ENCODE measurements at regions not wholly inside any gene's neighbourhood (a gene's known extent, or its start where the extent isn't known, plus 50 kb on each side); places are given as distances from the start of the nearest gene placed in this dataset.

- Mint-ChIP-seq H3K36me3 (no peaks in the 10 kb centered on the region), H3K27me3 (no peaks in the 10 kb centered on the region), H3K4me3 (no peak overlapping the region), H3K4me1 (no peaks in the 10 kb centered on the region), H3K27ac (no peak overlapping the region), H3K9me3 (peaks cover 3 to 8% (median 7%) of the 10 kb centered on the region in 3 donors)
- no peak for DNase-seq
- POLR2A ChIA-PET, result no interaction called here
- no peaks in the 10 kb centered on the region for H3K36me3 ChIP-seq (ENCODE audit: control insufficient read depth in 2 of 2, extremely low read depth in 1 of 2, insufficient read depth in 1 of 2, low read length in 1 of 2)
- WGBS (ENCODE audit: insufficient coverage), result no CpG with 5 or more reads among the region's 2 CpGs
- ATAC-seq (replicated peaks in 1 of 4), result no peak
- CTCF ChIA-PET, result no interaction called here
- no peak overlapping the region for H3K27ac ChIP-seq (ENCODE audit: low read length)
- no peaks in the 10 kb centered on the region for H3K9me3 ChIP-seq
- no peaks in the 10 kb centered on the region for H3K4me1 ChIP-seq (ENCODE audit: control insufficient read depth in 1 of 2, extremely low read depth in 1 of 2, insufficient read depth in 2 of 2, low read length in 2 of 2)
- H3K4me3 ChIP-seq (ENCODE audit: control insufficient read depth in 1 of 2, extremely low read depth in 1 of 2, low read length in 1 of 2), result no peak overlapping the region
- H3K27me3 ChIP-seq (replicated peaks in 1 of 2; ENCODE audit: control insufficient read depth in 2 of 2, extremely low read depth in 1 of 2, insufficient read depth in 2 of 2, low read length in 1 of 2), result no peaks in the 10 kb centered on the region
Measured at GRCh38 chr9:118395415-118395814, 691.2 kb downstream of the TLR4 start.

GRCh38 chr9:118401546-118401945 is 697.3 kb downstream of the TLR4 start:
- no peak for DNase-seq
- Mint-ChIP-seq H3K27ac (no peak overlapping the region), H3K4me1 (no peaks in the 10 kb centered on the region), H3K9me3 (peaks cover 0 to 7% (median 0%) of the 10 kb centered on the region in 3 donors), H3K36me3 (no peaks in the 10 kb centered on the region), H3K4me3 (no peak overlapping the region), H3K27me3 (no peaks in the 10 kb centered on the region)
- CTCF ChIA-PET, result no interaction called here
- Histone ChIP-seq H3K9me3 (no peaks in the 10 kb centered on the region), H3K27me3 (replicated peaks in 1 of 2; ENCODE audit: control insufficient read depth in 2 of 2, extremely low read depth in 1 of 2, insufficient read depth in 2 of 2, low read length in 1 of 2) (no peaks in the 10 kb centered on the region), H3K4me1 (ENCODE audit: control insufficient read depth in 1 of 2, extremely low read depth in 1 of 2, insufficient read depth in 2 of 2, low read length in 2 of 2) (no peaks in the 10 kb centered on the region), H3K4me3 (ENCODE audit: control insufficient read depth in 1 of 2, extremely low read depth in 1 of 2, low read length in 1 of 2) (no peak overlapping the region), H3K27ac (ENCODE audit: low read length) (no peak overlapping the region), H3K36me3 (ENCODE audit: control insufficient read depth in 2 of 2, extremely low read depth in 1 of 2, insufficient read depth in 1 of 2, low read length in 1 of 2) (no peaks in the 10 kb centered on the region)
- POLR2A ChIA-PET, result no interaction called here
- ATAC-seq (replicated peaks in 1 of 4), result no peak
- WGBS (ENCODE audit: insufficient coverage), result no CpG with 5 or more reads among the region's 1 CpG

DNA sequence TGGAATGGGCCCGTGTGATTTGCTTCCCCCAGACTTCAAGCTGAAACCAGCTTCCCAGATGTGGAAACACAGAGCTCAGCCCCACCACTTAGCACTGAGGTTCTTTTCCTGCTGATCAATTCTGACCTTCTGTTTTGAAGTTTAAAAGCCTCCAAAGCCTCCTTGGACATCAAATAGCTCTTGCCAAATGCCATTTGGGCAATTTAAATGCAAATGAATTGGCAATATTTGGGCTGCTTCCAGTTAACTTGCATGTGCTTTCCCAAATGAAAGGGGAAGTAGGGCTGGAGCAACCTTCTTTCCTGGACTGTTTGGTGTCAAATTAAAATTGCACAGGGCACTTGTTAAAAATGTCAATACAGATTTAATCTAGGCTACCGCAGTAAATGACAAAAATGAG is 710.5 kb downstream of the TLR4 start:
- H3K36me3 Mint-ChIP-seq, result no peaks in the 10 kb centered on the region

DNA sequence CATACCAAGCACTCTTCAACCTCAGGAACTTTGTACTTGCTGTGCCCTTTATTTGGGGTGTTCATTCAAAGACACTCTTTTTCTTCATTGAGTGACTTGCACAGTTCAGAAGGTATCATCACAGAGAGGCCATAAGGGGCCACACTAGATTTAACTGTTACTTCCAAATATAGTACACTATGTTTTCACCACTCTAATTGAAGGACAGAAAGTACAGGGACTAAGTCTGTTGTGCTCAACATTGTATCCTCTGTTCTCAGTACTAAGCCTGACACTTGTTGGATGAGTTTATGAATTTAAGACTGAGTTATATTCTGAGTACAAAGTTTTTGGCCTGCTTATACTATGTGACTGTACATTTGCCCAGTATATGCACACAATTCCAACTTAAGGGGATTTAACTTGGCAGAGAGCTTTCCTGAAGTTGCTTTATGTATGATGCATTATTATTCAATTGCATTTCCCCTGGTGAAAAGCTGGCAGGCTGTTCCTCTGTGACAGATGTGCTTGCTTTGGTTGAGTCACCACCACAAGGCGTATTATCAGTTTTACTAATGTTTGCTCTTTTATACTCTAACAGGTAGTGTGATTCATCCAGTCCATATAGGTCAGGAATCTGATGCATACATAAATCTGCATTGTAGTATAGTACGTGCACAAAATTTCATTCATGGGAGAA is 714.8 kb downstream of the TLR4 start:
- no peak overlapping the region for H3K27ac Mint-ChIP-seq
- ChIA-PET CTCF (no interaction called here), POLR2A (no interaction called here)
- no peak for ATAC-seq (replicated peaks in 1 of 4)
- WGBS (ENCODE audit: insufficient coverage), result no CpG with 5 or more reads among the region's 2 CpGs
- peaks cover 0 to 7% (median 3%) of the 10 kb centered on the region in 3 donors for H3K9me3 Mint-ChIP-seq
- H3K4me1 Mint-ChIP-seq, result no peaks in the 10 kb centered on the region
- H3K27ac ChIP-seq (ENCODE audit: low read length), result no peak overlapping the region
- no peak for DNase-seq
- H3K27me3 Mint-ChIP-seq, result no peaks in the 10 kb centered on the region
- no peak overlapping the region for H3K4me3 Mint-ChIP-seq
- no peak overlapping the region for H3K4me3 ChIP-seq (ENCODE audit: control insufficient read depth in 1 of 2, extremely low read depth in 1 of 2, low read length in 1 of 2)
- no peaks in the 10 kb centered on the region for H3K36me3 Mint-ChIP-seq
- H3K36me3 ChIP-seq (ENCODE audit: control insufficient read depth in 2 of 2, extremely low read depth in 1 of 2, insufficient read depth in 1 of 2, low read length in 1 of 2), result no peaks in the 10 kb centered on the region
- H3K9me3 ChIP-seq, result no peaks in the 10 kb centered on the region
- H3K4me1 ChIP-seq (ENCODE audit: control insufficient read depth in 1 of 2, extremely low read depth in 1 of 2, insufficient read depth in 2 of 2, low read length in 2 of 2), result no peaks in the 10 kb centered on the region
- no peaks in the 10 kb centered on the region for H3K27me3 ChIP-seq (replicated peaks in 1 of 2; ENCODE audit: control insufficient read depth in 2 of 2, extremely low read depth in 1 of 2, insufficient read depth in 2 of 2, low read length in 1 of 2)

More for the DNA sequence above, 710.5 kb downstream of the TLR4 start:
- no peaks in the 10 kb centered on the region for H3K36me3 ChIP-seq (ENCODE audit: control insufficient read depth in 2 of 2, extremely low read depth in 1 of 2, insufficient read depth in 1 of 2, low read length in 1 of 2)
- POLR2A ChIA-PET, result interaction anchor here in 1 of 2 donors (0.6 kb wide), 2 partner anchors 11 to 276 kb away, joined by 3 to 5 read pairs; no protein-coding TSS in a partner anchor
- H3K4me1 ChIP-seq (ENCODE audit: control insufficient read depth in 1 of 2, extremely low read depth in 1 of 2, insufficient read depth in 2 of 2, low read length in 2 of 2), result no peaks in the 10 kb centered on the region
- no peak overlapping the region for H3K4me3 ChIP-seq (ENCODE audit: control insufficient read depth in 1 of 2, extremely low read depth in 1 of 2, low read length in 1 of 2)
- Mint-ChIP-seq H3K9me3 (peaks cover 0 to 13% (median 0%) of the 10 kb centered on the region in 3 donors), H3K4me1 (no peaks in the 10 kb centered on the region), H3K4me3 (no peak overlapping the region), H3K27me3 (no peaks in the 10 kb centered on the region), H3K27ac (no peak overlapping the region)
- H3K27ac ChIP-seq (ENCODE audit: low read length), result no peak overlapping the region
- DNase-seq, result no peak
- ATAC-seq (replicated peaks in 1 of 4), result no peak
- H3K27me3 ChIP-seq (replicated peaks in 1 of 2; ENCODE audit: control insufficient read depth in 2 of 2, extremely low read depth in 1 of 2, insufficient read depth in 2 of 2, low read length in 1 of 2), result no peaks in the 10 kb centered on the region
- 38% methylated on average over 1 of the region's 2 CpGs for WGBS (ENCODE audit: insufficient coverage)
- no peaks in the 10 kb centered on the region for H3K9me3 ChIP-seq
- CTCF ChIA-PET, result no interaction called here

DNA sequence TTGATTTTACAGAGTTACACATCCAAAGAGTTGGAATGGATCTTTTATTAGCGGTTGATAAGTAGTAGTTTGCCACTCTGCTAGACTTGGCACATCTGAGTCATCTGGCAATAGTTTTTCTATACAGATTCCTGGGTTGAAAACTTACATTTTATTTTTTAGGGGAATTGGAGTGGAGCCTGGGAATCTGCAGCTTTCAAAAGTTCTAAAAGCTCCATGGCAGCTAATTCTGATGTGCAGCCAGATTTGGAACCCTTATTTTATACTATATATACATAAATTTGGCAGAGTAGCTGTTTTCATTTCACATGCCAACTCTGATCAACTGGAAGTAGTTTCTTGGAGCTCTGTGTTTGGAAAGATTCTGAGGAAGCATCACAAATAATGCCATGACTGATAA is 715.5 kb downstream of the TLR4 start:
- Histone ChIP-seq H3K4me3 (ENCODE audit: control insufficient read depth in 1 of 2, extremely low read depth in 1 of 2, low read length in 1 of 2) (no peak overlapping the region), H3K27ac (ENCODE audit: low read length) (no peak overlapping the region), H3K9me3 (no peaks in the 10 kb centered on the region), H3K36me3 (ENCODE audit: control insufficient read depth in 2 of 2, extremely low read depth in 1 of 2, insufficient read depth in 1 of 2, low read length in 1 of 2) (no peaks in the 10 kb centered on the region), H3K4me1 (ENCODE audit: control insufficient read depth in 1 of 2, extremely low read depth in 1 of 2, insufficient read depth in 2 of 2, low read length in 2 of 2) (no peaks in the 10 kb centered on the region), H3K27me3 (replicated peaks in 1 of 2; ENCODE audit: control insufficient read depth in 2 of 2, extremely low read depth in 1 of 2, insufficient read depth in 2 of 2, low read length in 1 of 2) (no peaks in the 10 kb centered on the region)
- ChIA-PET POLR2A (no interaction called here), CTCF (no interaction called here)
- Mint-ChIP-seq H3K4me1 (no peaks in the 10 kb centered on the region), H3K36me3 (no peaks in the 10 kb centered on the region), H3K27ac (no peak overlapping the region), H3K27me3 (no peaks in the 10 kb centered on the region), H3K4me3 (no peak overlapping the region), H3K9me3 (peaks cover 0 to 7% (median 3%) of the 10 kb centered on the region in 3 donors)
- no peak for ATAC-seq (replicated peaks in 1 of 4)
- no peak for DNase-seq
- no CpG with 5 or more reads among the region's 1 CpG for WGBS (ENCODE audit: insufficient coverage)

DNA sequence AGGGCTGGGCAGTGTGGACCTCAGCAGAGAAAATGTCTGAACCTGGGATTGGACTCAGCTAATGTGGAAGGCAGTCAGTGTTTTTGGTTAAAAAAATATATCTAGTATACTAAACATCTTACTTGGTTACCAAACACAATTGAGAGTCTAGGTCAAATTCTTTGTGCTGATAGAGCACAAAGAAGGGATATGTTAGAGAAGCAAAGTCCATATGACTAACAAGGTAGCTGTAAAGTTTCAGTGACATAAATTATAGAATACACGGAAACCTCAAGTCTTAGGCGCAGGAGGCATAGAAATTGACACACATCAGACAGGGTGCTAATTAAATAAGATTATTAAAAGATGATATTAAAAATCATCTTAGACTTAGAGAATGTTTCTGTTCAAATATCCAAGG is 718.3 kb downstream of the TLR4 start:
- POLR2A ChIA-PET, result no interaction called here
- no CpG with 5 or more reads among the region's 2 CpGs for WGBS (ENCODE audit: insufficient coverage)
- H3K9me3 ChIP-seq, result no peaks in the 10 kb centered on the region
- peaks cover under 1 to 3% (median 3%) of the 10 kb centered on the region in 3 donors for H3K9me3 Mint-ChIP-seq
- H3K4me1 ChIP-seq (ENCODE audit: control insufficient read depth in 1 of 2, extremely low read depth in 1 of 2, insufficient read depth in 2 of 2, low read length in 2 of 2), result no peaks in the 10 kb centered on the region
- H3K36me3 ChIP-seq (ENCODE audit: control insufficient read depth in 2 of 2, extremely low read depth in 1 of 2, insufficient read depth in 1 of 2, low read length in 1 of 2), result no peaks in the 10 kb centered on the region
- ATAC-seq (replicated peaks in 1 of 4), result no peak
- no peaks in the 10 kb centered on the region for H3K27me3 ChIP-seq (replicated peaks in 1 of 2; ENCODE audit: control insufficient read depth in 2 of 2, extremely low read depth in 1 of 2, insufficient read depth in 2 of 2, low read length in 1 of 2)
- DNase-seq, result no peak
- no peaks in the 10 kb centered on the region for H3K27me3 Mint-ChIP-seq
- H3K36me3 Mint-ChIP-seq, result no peaks in the 10 kb centered on the region
- H3K27ac Mint-ChIP-seq, result no peak overlapping the region
- H3K4me3 ChIP-seq (ENCODE audit: control insufficient read depth in 1 of 2, extremely low read depth in 1 of 2, low read length in 1 of 2), result no peak overlapping the region
- CTCF ChIA-PET, result no interaction called here
- H3K27ac ChIP-seq (ENCODE audit: low read length), result no peak overlapping the region
- H3K4me1 Mint-ChIP-seq, result no peaks in the 10 kb centered on the region
- H3K4me3 Mint-ChIP-seq, result no peak overlapping the region

DNA sequence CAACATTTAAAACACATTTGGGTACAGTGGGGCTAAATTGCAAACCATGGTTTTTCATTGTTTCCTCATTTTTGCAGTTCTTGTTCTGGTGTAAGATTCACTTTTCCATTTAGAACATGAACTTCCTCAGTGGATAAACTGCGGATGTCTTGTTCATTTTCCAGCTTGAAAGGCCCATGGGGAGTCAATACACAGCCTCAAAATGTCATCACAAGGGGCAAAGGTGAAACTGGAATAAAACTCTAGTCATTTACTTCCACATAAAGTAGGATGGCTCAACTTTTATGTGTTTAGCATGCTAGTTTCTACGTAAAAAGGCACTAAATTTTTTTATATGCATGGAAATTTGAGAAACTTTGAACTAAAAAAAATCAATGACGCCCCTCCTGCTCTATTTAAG is 718.8 kb downstream of the TLR4 start:
- no peaks in the 10 kb centered on the region for H3K4me1 Mint-ChIP-seq
- WGBS (ENCODE audit: insufficient coverage), result no CpG with 5 or more reads among the region's 3 CpGs
- no peaks in the 10 kb centered on the region for H3K27me3 ChIP-seq (replicated peaks in 1 of 2; ENCODE audit: control insufficient read depth in 2 of 2, extremely low read depth in 1 of 2, insufficient read depth in 2 of 2, low read length in 1 of 2)

More for the DNA sequence above, 718.8 kb downstream of the TLR4 start:
- no peaks in the 10 kb centered on the region for H3K36me3 Mint-ChIP-seq
- H3K9me3 Mint-ChIP-seq, result peaks cover 3 to 5% (median 3%) of the 10 kb centered on the region in 3 donors
- H3K9me3 ChIP-seq, result no peaks in the 10 kb centered on the region
- H3K27me3 Mint-ChIP-seq, result no peaks in the 10 kb centered on the region
- no peak overlapping the region for H3K4me3 Mint-ChIP-seq
- no peaks in the 10 kb centered on the region for H3K4me1 ChIP-seq (ENCODE audit: control insufficient read depth in 1 of 2, extremely low read depth in 1 of 2, insufficient read depth in 2 of 2, low read length in 2 of 2)
- CTCF ChIA-PET, result no interaction called here
- no peaks in the 10 kb centered on the region for H3K36me3 ChIP-seq (ENCODE audit: control insufficient read depth in 2 of 2, extremely low read depth in 1 of 2, insufficient read depth in 1 of 2, low read length in 1 of 2)
- ATAC-seq (replicated peaks in 1 of 4) (no peak), DNase-seq (no peak)
- no peak overlapping the region for H3K27ac ChIP-seq (ENCODE audit: low read length)
- H3K4me3 ChIP-seq (ENCODE audit: control insufficient read depth in 1 of 2, extremely low read depth in 1 of 2, low read length in 1 of 2), result no peak overlapping the region
- POLR2A ChIA-PET, result no interaction called here
- no peak overlapping the region for H3K27ac Mint-ChIP-seq

Data from T-cell (primary cell).